ENCODE measurements at regions not wholly inside any gene's neighbourhood (a gene's known extent, or its start where the extent isn't known, plus 50 kb on each side); places are given as distances from the start of the nearest gene placed in this dataset.

DNA sequence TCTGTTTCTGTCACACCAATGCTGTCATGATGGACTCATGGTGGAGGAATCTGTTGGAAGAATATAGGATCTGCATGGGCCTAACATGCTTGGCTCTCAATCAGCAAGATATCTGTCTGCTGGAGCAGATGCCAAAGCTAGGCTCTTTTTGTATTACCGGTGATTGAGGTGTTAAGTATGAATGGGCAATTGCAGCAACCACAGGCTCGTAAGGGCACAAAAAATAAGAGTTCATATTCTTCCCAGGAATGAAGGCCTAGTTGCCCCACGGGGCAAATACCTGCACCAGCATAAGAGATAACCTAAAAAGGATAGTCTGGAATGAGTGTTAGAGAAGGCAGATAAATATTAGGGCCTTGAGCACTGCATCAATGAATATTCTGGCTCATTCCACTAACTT lies 679.5 kb upstream of the COX7C start:
- Mint-ChIP-seq H3K27me3 (ENCODE audit: insufficient read depth) (no peaks in the 10 kb centered on the region), H3K9me3 (no peaks in the 10 kb centered on the region), H3K4me1 (no peaks in the 10 kb centered on the region), H3K27ac (no peak overlapping the region), H3K36me3 (ENCODE audit: low read depth) (no peaks in the 10 kb centered on the region), H3K4me3 (no peak overlapping the region)
- H3K36me3 ChIP-seq (ENCODE audit: control insufficient read depth, insufficient read depth, low read length) = no peaks in the 10 kb centered on the region
- H3K4me3 ChIP-seq (ENCODE audit: low read length) = no peak overlapping the region
- H3K4me1 ChIP-seq (ENCODE audit: control insufficient read depth, insufficient read depth, low read length) = no peaks in the 10 kb centered on the region
- H3K27me3 ChIP-seq (ENCODE audit: control insufficient read depth, insufficient read depth, low read length, poor library complexity, severe bottlenecking) = no peaks in the 10 kb centered on the region
- DNase-seq = no peak
- H3K9me3 ChIP-seq (ENCODE audit: control insufficient read depth, low read length) = no peaks in the 10 kb centered on the region
- TF ChIP-seq, protein P1, sequence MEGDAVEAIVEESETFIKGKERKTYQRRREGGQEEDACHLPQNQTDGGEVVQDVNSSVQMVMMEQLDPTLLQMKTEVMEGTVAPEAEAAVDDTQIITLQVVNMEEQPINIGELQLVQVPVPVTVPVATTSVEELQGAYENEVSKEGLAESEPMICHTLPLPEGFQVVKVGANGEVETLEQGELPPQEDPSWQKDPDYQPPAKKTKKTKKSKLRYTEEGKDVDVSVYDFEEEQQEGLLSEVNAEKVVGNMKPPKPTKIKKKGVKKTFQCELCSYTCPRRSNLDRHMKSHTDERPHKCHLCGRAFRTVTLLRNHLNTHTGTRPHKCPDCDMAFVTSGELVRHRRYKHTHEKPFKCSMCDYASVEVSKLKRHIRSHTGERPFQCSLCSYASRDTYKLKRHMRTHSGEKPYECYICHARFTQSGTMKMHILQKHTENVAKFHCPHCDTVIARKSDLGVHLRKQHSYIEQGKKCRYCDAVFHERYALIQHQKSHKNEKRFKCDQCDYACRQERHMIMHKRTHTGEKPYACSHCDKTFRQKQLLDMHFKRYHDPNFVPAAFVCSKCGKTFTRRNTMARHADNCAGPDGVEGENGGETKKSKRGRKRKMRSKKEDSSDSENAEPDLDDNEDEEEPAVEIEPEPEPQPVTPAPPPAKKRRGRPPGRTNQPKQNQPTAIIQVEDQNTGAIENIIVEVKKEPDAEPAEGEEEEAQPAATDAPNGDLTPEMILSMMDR (conservative IDR thresholded peaks at IDR 0.05) = no peak
- WGBS, 2 experiments (ENCODE audit: insufficient coverage in 1 of 2, insufficient read length in 1 of 2) = 59 to 90% methylated on average over 2 to 3 of the region's 3 CpGs
- H3K27ac ChIP-seq (ENCODE audit: low read depth, low read length) = no peak overlapping the region
- H3K9ac ChIP-seq (ENCODE audit: extremely low read depth, low read length, poor library complexity, severe bottlenecking) = no peak overlapping the region

DNA sequence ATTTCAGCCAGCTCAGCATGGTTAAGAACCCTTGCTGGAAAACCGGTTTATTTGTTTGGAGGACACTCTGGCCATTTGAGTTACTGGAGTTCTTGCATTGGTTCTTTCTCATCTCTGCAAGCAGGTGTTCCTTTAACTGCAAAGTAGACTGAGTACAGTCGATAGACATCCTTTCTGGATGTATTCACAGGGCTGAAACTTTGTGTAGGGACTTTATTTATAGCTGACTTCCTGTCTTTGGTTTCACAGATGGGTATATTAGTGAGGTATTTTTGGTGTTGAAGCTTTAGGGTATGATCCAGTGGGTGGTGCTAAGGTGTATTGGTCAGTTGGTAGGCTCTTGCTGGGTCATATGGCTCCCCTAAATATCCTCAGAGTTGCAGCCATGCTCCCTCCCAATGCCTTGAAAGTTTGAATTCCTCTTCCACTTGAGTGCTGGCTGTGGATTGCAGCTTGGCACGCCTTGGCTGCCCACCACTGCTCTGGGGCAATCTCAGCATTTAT lies 666.0 kb upstream of the COX7C start:
- H3K4me1 ChIP-seq (ENCODE audit: control insufficient read depth, insufficient read depth, low read length) = no peaks in the 10 kb centered on the region
- TF ChIP-seq, protein P1 (conservative IDR thresholded peaks at IDR 0.05) = no peak
- Mint-ChIP-seq H3K4me3 (no peak overlapping the region), H3K27me3 (ENCODE audit: insufficient read depth) (no peaks in the 10 kb centered on the region), H3K4me1 (no peaks in the 10 kb centered on the region), H3K27ac (no peak overlapping the region), H3K36me3 (ENCODE audit: low read depth) (no peaks in the 10 kb centered on the region), H3K9me3 (peaks cover 16% of the 10 kb centered on the region)
- no peaks in the 10 kb centered on the region for H3K9me3 ChIP-seq (ENCODE audit: control insufficient read depth, low read length)
- no peak overlapping the region for H3K4me3 ChIP-seq (ENCODE audit: low read length)
- H3K27ac ChIP-seq (ENCODE audit: low read depth, low read length) = no peak overlapping the region
- H3K27me3 ChIP-seq (ENCODE audit: control insufficient read depth, insufficient read depth, low read length, poor library complexity, severe bottlenecking) = no peaks in the 10 kb centered on the region
- no peak overlapping the region for H3K9ac ChIP-seq (ENCODE audit: extremely low read depth, low read length, poor library complexity, severe bottlenecking)
- DNase-seq = no peak
- H3K36me3 ChIP-seq (ENCODE audit: control insufficient read depth, insufficient read depth, low read length) = no peaks in the 10 kb centered on the region
- 84 to 86% methylated on average over 2 to 3 of the region's 3 CpGs for WGBS, 2 experiments (ENCODE audit: insufficient coverage in 1 of 2, insufficient read length in 1 of 2)

DNA sequence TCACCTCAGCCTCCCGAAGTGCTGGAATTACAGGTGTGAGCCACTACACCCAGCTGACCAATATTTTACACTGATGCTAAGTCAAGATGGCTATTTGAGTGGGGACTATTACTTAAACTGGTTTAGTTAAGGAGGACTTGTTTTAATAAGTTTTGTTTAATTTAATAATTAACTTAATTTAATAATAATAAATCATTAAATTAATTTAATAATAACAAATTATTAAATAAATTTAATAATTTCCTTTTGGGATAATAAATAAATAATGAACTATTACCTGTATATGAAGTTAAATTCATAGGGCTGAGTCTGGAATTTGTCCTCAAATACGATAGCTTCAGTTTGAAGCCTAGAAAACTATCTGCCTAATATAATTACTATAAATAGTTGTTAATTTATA lies 665.1 kb upstream of the COX7C start:
- 92 to 100% methylated on average over 1 of the region's 2 CpGs for WGBS, 2 experiments (ENCODE audit: insufficient coverage in 1 of 2, insufficient read length in 1 of 2)
- no peak overlapping the region for H3K27ac ChIP-seq (ENCODE audit: low read depth, low read length)
- Mint-ChIP-seq H3K4me1 (no peaks in the 10 kb centered on the region), H3K36me3 (ENCODE audit: low read depth) (no peaks in the 10 kb centered on the region), H3K9me3 (peaks cover 16% of the 10 kb centered on the region), H3K27me3 (ENCODE audit: insufficient read depth) (no peaks in the 10 kb centered on the region), H3K27ac (no peak overlapping the region), H3K4me3 (no peak overlapping the region)
- H3K9ac ChIP-seq (ENCODE audit: extremely low read depth, low read length, poor library complexity, severe bottlenecking) = no peak overlapping the region
- H3K36me3 ChIP-seq (ENCODE audit: control insufficient read depth, insufficient read depth, low read length) = no peaks in the 10 kb centered on the region
- TF ChIP-seq, protein P1 (conservative IDR thresholded peaks at IDR 0.05) = no peak
- no peak overlapping the region for H3K4me3 ChIP-seq (ENCODE audit: low read length)
- DNase-seq = no peak
- no peaks in the 10 kb centered on the region for H3K4me1 ChIP-seq (ENCODE audit: control insufficient read depth, insufficient read depth, low read length)
- H3K27me3 ChIP-seq (ENCODE audit: control insufficient read depth, insufficient read depth, low read length, poor library complexity, severe bottlenecking) = no peaks in the 10 kb centered on the region
- H3K9me3 ChIP-seq (ENCODE audit: control insufficient read depth, low read length) = no peaks in the 10 kb centered on the region
